UCSD-AML1 (cell line): ENCODE measurements at regions not wholly inside any gene's neighbourhood (a gene's known extent, or its start where the extent isn't known, plus 50 kb on each side); places are given as distances from the start of the nearest gene placed in this dataset.

Source experiments
- DNase-seq: peaks from one replicate; lab custom pipeline; 2025; ENCODE audit not compliant: unreplicated experiment; lab: John Stamatoyannopoulos, UW

GRCh38 chr15:95834028-95834804 lies 496.3 kb upstream of the NR2F2 start:
- DNase-seq = no peak

- DNase-seq = no peak
Observed at GRCh38 chr15:95836536-95836935, 494.0 kb upstream of the NR2F2 start.

GRCh38 chr15:95837341-95838004 lies 493.0 kb upstream of the NR2F2 start:
- no peak for DNase-seq

GRCh38 chr15:95839367-95839782 lies 491.1 kb upstream of the NR2F2 start:
- DNase-seq = no peak

GRCh38 chr15:95840004-95840403 lies 490.5 kb upstream of the NR2F2 start:
- DNase-seq = no peak

- no peak for DNase-seq
Observed at GRCh38 chr15:95840855-95841254, 489.6 kb upstream of the NR2F2 start.

GRCh38 chr15:95842576-95842975 lies 487.9 kb upstream of the NR2F2 start:
- DNase-seq = no peak

GRCh38 chr15:95843241-95843910 lies 487.1 kb upstream of the NR2F2 start:
- no peak for DNase-seq

GRCh38 chr15:95845862-95846515 lies 484.5 kb upstream of the NR2F2 start:
- no peak for DNase-seq

- no peak for DNase-seq
Observed at GRCh38 chr15:95848126-95848525, 482.4 kb upstream of the NR2F2 start.

- no peak for DNase-seq
Observed at GRCh38 chr15:95850837-95851236, 479.7 kb upstream of the NR2F2 start.

GRCh38 chr15:95853350-95853749 lies 477.1 kb upstream of the NR2F2 start:
- no peak for DNase-seq

GRCh38 chr15:95857124-95857757 lies 473.3 kb upstream of the NR2F2 start:
- no peak for DNase-seq

GRCh38 chr15:95857758-95858157 lies 472.7 kb upstream of the NR2F2 start:
- DNase-seq = no peak

GRCh38 chr15:95860406-95860805 lies 470.1 kb upstream of the NR2F2 start:
- DNase-seq = no peak

GRCh38 chr15:95864467-95864886 lies 466.0 kb upstream of the NR2F2 start:
- no peak for DNase-seq

GRCh38 chr15:95865330-95865739 lies 465.2 kb upstream of the NR2F2 start:
- no peak for DNase-seq

- no peak for DNase-seq
Observed at GRCh38 chr15:95866711-95867440, 463.6 kb upstream of the NR2F2 start.

GRCh38 chr15:95868450-95868849 lies 462.1 kb upstream of the NR2F2 start:
- DNase-seq = no peak

- DNase-seq = no peak
Observed at GRCh38 chr15:95868970-95869369, 461.5 kb upstream of the NR2F2 start.
